ENCODE measurements at regions not wholly inside any gene's neighbourhood (a gene's known extent, or its start where the extent isn't known, plus 50 kb on each side); places are given as distances from the start of the nearest gene placed in this dataset.

DNA sequence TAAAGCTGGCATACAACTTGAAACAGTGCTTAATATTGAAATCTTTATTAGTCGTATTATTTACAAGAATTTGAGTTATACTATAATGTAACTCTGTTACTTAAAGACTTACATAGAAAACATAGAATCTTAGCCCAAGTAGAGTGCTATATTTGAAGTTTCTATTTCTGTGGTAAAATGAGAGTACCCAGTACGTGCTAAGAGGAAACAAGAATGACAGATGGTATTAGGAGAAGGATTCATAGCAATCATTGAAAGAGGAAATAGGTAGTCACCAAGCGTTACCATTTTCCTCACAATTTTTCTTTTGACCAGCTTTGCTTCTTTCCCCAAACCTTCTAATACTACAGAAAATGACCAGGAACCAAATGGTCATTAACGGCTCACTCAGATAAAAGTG lies 412.1 kb upstream of the GRIA3 start:
- TF ChIP-seq, protein P1, sequence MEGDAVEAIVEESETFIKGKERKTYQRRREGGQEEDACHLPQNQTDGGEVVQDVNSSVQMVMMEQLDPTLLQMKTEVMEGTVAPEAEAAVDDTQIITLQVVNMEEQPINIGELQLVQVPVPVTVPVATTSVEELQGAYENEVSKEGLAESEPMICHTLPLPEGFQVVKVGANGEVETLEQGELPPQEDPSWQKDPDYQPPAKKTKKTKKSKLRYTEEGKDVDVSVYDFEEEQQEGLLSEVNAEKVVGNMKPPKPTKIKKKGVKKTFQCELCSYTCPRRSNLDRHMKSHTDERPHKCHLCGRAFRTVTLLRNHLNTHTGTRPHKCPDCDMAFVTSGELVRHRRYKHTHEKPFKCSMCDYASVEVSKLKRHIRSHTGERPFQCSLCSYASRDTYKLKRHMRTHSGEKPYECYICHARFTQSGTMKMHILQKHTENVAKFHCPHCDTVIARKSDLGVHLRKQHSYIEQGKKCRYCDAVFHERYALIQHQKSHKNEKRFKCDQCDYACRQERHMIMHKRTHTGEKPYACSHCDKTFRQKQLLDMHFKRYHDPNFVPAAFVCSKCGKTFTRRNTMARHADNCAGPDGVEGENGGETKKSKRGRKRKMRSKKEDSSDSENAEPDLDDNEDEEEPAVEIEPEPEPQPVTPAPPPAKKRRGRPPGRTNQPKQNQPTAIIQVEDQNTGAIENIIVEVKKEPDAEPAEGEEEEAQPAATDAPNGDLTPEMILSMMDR (IDR thresholded peaks at IDR 0.05; ENCODE audit: low read length): no peak
- no peak for TF ChIP-seq EZH2phosphoT487 (IDR thresholded peaks at IDR 0.05; ENCODE audit: low read length)
